HG03469 (cell line): ENCODE measurements at regions not wholly inside any gene's neighbourhood (a gene's known extent, or its start where the extent isn't known, plus 50 kb on each side); places are given as distances from the start of the nearest gene placed in this dataset.

Source experiments
- ATAC-seq: cut with Tn5 transposase; IDR thresholded peaks from one replicate; pipeline ENCODE4 v1.9.1; 2021; ENCODE audit warnings: mild to moderate bottlenecking, moderate library complexity, moderate number of reproducible peaks; ENCODE audit not compliant: unreplicated experiment

DNA sequence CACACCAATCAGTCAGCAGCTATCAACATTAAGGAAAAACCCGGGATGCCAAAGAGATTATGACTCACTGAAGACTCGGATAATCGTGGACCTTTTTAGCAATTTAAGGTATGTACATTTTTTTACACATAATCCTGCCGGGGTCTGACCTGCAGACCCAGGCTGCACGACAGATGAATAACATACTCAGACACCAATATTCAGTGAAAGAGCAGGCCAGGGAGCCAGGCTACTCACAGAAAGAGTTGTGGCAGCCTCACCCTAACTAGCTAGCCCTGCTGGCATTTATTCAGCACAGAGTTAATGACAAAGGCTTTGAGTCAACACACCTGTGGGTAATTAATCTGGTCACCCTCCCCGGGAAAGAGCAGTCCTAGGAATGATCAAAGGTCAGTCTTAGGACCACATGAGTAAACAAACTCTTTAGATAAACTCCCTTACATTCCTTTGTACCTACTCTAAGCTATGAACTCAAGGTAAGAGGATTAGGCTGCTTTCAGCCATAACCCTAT is 727.5 kb downstream of the TBL1XR1 start:
- no peak for ATAC-seq

- no peak for ATAC-seq
Observed at GRCh38 chr3:176463610-176464009, 733.7 kb downstream of the TBL1XR1 start.

DNA sequence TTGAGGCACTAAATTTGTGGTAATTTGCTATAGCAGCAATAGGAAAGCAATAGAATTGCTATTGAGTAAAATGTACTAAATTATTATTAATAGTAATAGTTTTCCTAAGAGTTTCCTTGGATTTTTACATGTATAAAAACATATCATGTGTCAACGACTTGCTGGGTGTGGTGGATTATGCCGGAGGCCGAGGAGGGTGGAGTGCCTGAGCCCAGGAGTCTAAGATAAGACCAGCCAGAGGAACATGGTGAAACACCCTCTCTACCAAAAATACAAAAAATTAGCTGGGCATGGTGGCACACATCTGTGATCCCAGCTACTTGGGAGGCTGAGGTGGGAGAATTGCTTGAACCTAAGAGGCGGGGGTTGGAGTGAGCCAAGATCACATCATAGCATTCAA is 749.9 kb downstream of the TBL1XR1 start:
- ATAC-seq: no peak

DNA sequence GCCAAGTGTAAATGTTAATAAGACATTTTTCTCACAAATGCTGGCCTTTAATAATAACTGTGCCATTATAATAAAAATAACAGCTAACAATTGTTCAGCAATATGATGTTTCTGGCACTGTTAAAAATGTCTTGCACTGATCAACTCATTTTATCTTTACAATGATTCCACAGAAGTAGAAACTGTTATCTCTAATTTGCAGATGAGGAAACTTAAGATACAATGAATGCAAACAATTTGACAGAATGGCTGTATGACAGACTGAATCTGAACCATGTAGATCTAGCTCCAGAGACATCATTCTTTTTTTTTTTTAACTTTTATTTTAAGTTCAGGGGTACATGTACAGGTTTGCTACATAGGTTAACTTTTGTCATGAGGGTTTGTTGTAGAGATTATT is 755.0 kb downstream of the TBL1XR1 start:
- no peak for ATAC-seq

GRCh38 chr3:176439729-176440128 is 757.6 kb downstream of the TBL1XR1 start:
- ATAC-seq: no peak

DNA sequence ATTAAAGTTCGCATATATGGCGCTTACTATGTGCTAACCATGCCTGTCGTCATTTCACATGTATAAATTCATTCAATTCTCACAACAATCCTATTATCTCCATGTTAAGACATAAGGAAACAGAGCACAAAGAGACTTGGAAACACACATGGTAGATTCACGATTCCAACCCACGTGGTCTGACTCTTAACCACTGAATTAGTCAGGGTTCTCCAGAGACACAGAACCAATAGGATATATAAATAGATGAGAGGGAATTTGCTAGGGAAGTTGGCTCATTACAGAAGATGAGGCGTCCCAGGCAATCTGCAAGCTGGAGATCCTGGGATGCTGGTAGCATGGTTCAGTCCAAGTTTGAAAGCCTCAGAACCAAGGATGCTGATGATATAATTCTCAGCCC is 765.3 kb downstream of the TBL1XR1 start:
- no peak for ATAC-seq

- no peak for ATAC-seq
Observed at GRCh38 chr3:176431038-176431418, 766.3 kb downstream of the TBL1XR1 start.

- peak; percentile 52 for ATAC-seq
Observed at GRCh38 chr3:176430244-176431037, 766.8 kb downstream of the TBL1XR1 start.

DNA sequence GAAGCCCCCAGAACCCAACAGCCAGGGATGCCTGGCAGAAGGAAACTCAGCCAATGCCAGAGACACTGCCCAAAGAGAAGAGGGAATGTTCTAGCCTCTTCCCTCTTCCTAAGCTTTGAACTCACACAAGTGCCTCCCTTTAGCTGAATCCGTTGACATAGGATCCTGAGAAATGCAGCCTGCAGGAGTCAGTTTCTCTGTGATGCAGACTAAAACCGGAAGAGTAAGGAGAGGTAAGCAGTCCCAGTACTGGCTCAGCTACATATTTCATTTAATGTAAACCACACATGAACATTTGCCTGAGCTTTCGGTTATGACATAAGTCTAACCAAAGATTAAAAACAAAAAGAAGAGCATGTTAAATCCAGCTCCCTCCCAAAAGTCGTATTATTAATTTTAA is 768.7 kb downstream of the TBL1XR1 start:
- no peak for ATAC-seq

GRCh38 chr3:176426371-176426770 is 770.9 kb downstream of the TBL1XR1 start:
- ATAC-seq: no peak

DNA sequence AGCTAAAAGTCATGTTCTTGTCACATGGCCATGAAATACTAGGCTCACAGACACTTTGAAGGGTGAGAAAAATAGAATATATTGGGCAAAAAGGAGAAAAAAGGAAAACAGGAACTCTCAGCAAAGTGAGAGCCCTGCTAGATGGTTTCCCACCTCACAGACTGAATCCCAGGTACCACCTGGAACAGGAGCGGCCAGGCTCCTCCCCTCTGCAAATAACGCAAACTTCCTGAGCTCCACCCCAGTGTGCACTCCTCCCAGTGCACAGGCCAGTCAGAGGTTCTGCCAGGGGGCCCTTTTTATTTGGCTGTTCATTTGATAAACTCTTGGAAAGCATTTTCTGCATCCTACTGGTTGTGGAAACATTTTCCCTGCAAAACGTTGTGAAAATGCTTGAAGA is 780.4 kb downstream of the TBL1XR1 start:
- no peak for ATAC-seq

DNA sequence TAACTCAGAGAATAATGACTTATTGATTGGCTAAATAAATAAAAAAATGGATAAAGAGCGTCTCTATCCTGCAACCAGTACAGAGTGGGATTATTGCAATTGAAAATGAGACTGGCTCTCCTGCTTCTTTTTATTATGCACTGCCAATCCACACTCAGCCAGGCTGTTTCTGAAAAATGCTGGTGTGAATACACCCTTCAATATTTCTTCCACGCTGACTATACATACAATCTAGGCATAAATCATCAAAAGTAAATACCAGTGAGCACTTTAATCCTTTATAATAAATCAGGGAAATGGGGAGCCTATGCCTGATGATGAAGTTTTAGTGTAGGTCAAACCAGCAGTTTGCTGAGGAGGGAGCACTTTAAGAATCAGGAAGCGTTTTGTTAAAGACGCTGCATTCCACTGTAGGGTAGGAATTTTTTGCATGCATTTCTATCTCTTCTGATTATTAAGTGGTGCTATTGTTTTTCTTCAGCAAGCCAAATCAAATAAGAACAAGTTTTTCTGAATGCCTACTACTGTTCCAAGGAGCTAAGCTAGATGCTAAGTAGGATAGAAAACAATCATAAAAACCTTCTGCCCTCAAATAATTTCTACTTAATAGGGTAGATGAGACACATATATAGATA is 781.5 kb downstream of the TBL1XR1 start:
- ATAC-seq: no peak

DNA sequence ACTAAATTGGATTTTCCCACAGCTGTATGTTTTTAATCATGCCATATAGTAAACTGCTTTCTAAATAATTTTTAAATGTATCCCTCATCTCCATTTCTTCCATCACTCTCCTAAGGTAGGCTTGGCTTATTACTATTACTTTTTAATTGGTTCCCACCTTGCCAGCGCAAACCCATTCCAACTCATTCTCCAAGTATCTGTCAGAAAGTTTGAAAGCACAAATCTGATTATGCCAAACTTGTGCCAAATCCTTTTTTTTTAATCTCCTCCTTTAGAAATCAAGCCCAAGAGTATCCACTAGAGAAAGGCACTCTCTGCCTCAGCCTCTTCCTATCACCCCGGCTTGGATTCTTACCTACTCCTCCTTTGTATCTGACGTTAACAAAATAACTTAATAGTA is 784.5 kb downstream of the TBL1XR1 start:
- no peak for ATAC-seq

- ATAC-seq: no peak
Observed at GRCh38 chr3:176403531-176403930, 793.8 kb downstream of the TBL1XR1 start.

GRCh38 chr3:176401211-176401610 is 796.1 kb downstream of the TBL1XR1 start:
- ATAC-seq: no peak

DNA sequence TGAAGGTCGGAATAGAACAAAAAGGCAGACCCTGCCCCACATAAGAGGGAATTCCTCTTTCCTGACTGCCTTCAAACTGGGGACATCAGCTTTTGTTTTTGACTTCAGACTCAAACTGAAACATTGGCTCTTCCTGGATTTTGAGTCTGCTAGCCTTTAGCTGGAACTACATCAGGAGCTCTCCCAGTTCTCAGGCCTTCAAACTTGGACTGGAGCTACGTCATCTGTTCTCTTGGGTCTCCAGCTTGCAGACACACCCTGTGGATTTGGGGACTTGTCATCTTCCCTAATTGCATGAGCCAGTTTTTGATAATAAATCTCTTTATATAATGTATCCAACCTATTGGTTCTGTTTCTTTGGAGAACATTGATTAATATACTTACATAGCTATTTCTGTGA is 798.1 kb downstream of the TBL1XR1 start:
- ATAC-seq: no peak

DNA sequence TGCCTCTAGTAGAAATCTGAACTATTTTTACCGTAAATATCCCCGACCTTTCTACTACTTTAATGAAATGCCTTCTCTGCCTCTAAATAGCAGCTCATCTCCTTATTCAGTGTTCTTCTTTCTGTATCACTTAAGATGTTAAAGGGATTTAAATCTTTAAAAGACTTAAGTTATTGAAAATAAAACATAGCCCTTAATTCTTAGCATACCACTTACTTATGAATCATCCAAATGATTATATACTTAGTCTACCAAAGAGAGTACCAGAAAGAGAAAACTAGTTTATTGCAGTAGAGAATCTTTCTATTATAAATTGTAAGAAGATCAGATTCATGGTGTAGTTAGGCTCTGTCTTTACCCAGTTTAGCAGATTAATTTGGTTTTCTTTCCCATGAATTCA is 802.0 kb downstream of the TBL1XR1 start:
- no peak for ATAC-seq

DNA sequence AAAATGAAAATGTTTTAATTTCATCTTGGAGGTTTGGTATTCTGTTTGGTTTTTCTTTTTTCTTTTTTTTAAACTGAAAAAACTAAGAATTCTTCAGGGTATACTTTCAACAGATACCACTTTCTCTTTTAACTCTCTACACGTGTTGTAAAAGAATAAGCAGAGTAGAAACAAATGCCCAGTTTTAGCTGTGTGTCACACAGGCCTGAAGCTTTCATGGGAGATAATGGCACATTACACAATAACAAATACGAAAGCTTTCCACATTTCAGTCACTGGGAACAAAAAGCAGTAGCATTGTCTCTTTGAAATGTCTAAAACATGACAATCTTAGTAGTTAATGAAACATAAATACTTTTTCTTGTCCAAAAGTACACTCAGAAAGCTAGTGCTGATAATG is 818.5 kb downstream of the TBL1XR1 start:
- ATAC-seq: no peak

DNA sequence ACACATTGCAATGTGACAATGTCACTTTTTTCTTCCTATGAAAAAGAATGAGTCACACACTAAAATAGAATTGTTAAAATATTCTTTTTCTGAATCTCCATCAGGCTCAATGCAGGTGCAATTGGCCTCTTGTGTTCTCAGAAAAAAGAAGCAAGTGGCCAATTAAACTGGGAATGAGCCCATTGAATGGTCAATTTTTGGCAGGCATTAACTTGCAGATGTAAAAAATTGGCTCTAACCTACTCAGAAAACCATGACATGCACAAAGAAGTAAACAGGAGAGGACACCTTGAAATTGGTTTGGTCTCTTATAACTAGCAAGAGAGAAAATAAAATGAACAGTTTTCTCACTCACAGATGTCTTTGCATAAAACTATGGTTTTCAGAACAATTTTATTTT is 820.8 kb downstream of the TBL1XR1 start:
- no peak for ATAC-seq

DNA sequence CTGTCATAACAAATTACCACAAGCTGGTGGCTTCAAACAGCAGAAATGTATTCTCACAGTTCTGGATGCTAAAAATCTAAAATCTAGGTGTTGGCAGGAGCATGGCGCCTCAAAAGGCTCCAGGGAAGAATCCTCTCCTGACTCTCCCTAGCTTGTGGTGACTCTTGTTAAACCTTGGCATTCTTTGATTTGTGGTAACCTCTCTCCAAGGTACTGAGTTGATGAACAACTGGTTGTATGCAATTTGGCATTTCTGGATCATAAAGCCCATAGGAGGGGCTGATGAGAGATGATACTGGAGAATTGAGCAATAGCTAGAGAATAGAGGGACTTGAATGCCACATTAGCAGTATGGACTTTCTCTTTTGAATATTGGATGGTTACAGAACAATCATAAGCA is 821.8 kb downstream of the TBL1XR1 start:
- ATAC-seq: no peak

DNA sequence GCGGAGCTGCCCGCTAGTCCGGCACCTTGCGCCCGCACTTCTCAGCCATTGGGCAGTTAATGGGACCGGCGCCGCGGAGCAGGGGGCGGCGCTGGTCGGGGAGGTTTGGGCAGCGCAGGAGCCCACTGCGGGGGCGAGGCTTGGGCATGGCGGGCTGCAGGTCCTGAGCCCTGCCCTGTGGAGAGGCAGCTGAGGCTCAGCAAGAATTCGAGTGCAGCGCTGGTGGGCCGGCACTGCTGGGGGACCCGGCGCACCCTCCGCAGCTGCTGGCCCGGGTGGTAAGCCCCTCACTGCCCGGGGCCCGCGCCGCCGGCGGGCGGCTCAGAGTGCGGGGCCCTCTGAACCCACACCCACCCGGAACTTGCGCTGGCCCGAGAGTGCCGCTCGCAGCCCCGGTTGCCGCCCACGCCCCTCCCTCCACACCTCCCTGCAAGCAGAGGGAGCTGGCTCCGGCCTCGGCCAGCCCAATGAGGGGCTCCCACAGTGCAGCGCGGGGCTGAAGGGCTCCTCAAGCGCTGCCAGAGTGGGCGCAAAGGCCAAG is 835.0 kb downstream of the TBL1XR1 start:
- ATAC-seq: no peak

GRCh38 chr3:176359211-176359610 is 838.1 kb downstream of the TBL1XR1 start:
- ATAC-seq: no peak
